ENCODE measurements at regions not wholly inside any gene's neighbourhood (a gene's known extent, or its start where the extent isn't known, plus 50 kb on each side); places are given as distances from the start of the nearest gene placed in this dataset.

- H3K4me3 ChIP-seq (ENCODE audit: low read length, poor library complexity, severe bottlenecking), result no peak overlapping the region
- no peaks in the 10 kb centered on the region for H4K20me1 ChIP-seq (ENCODE audit: insufficient read depth, low read length, poor library complexity, severe bottlenecking)
- H3K36me3 ChIP-seq (ENCODE audit: insufficient read depth, low read length), result no peaks in the 10 kb centered on the region
- no peak overlapping the region for H2AFZ ChIP-seq (ENCODE audit: low read length)
- H3K27me3 ChIP-seq (ENCODE audit: insufficient read depth, low read length, poor library complexity, severe bottlenecking), result no peaks in the 10 kb centered on the region
- H3K9ac ChIP-seq (ENCODE audit: low read depth, low read length, poor library complexity, severe bottlenecking), result no peak overlapping the region
- no peaks in the 10 kb centered on the region for H3K79me2 ChIP-seq (ENCODE audit: insufficient read depth, low read length)
- H3F3A ChIP-seq (ENCODE audit: low read depth), result no peaks in the 10 kb centered on the region
- no peak for TF ChIP-seq EZH2phosphoT487 (IDR thresholded peaks at IDR 0.05; ENCODE audit: borderline replicate concordance)
- no peak for TF ChIP-seq CTCF (conservative IDR thresholded peaks at IDR 0.05; ENCODE audit: low read length)
- no peak overlapping the region for H3K4me2 ChIP-seq (ENCODE audit: low read depth, low read length, poor library complexity, severe bottlenecking)
- H3K9me2 ChIP-seq (replicated peaks; ENCODE audit: low read depth, low read length), result no peaks in the 10 kb centered on the region
- peaks cover 15% of the 10 kb centered on the region for H3K4me1 ChIP-seq (ENCODE audit: insufficient read depth, low read length, poor library complexity, severe bottlenecking)
- H3K9me3 ChIP-seq (ENCODE audit: insufficient read depth, low read depth, low read length), result no peaks in the 10 kb centered on the region
Measured at GRCh38 chr1:58994664-58995063, 210.8 kb upstream of the JUN start.

- H3K9ac ChIP-seq (ENCODE audit: low read depth, low read length, poor library complexity, severe bottlenecking), result no peak overlapping the region
- no peak overlapping the region for H3K4me3 ChIP-seq (ENCODE audit: low read length, poor library complexity, severe bottlenecking)
- H3K36me3 ChIP-seq (ENCODE audit: insufficient read depth, low read length), result no peaks in the 10 kb centered on the region
- TF ChIP-seq CTCF (conservative IDR thresholded peaks at IDR 0.05; ENCODE audit: low read length), result no peak
- no peak for TF ChIP-seq EZH2phosphoT487 (IDR thresholded peaks at IDR 0.05; ENCODE audit: borderline replicate concordance)
- no peaks in the 10 kb centered on the region for H3K9me3 ChIP-seq (ENCODE audit: insufficient read depth, low read depth, low read length)
- H3F3A ChIP-seq (ENCODE audit: low read depth), result no peaks in the 10 kb centered on the region
- no peaks in the 10 kb centered on the region for H3K27me3 ChIP-seq (ENCODE audit: insufficient read depth, low read length, poor library complexity, severe bottlenecking)
- peaks cover 20% of the 10 kb centered on the region for H3K4me1 ChIP-seq (ENCODE audit: insufficient read depth, low read length, poor library complexity, severe bottlenecking)
- no peaks in the 10 kb centered on the region for H3K79me2 ChIP-seq (ENCODE audit: insufficient read depth, low read length)
- H3K9me2 ChIP-seq (replicated peaks; ENCODE audit: low read depth, low read length), result no peaks in the 10 kb centered on the region
- no peaks in the 10 kb centered on the region for H4K20me1 ChIP-seq (ENCODE audit: insufficient read depth, low read length, poor library complexity, severe bottlenecking)
- no peak overlapping the region for H3K4me2 ChIP-seq (ENCODE audit: low read depth, low read length, poor library complexity, severe bottlenecking)
- H2AFZ ChIP-seq (ENCODE audit: low read length), result no peak overlapping the region
Measured at GRCh38 chr1:58996341-58997059, 212.7 kb upstream of the JUN start.

- Histone ChIP-seq H3K36me3 (ENCODE audit: insufficient read depth, low read length) (no peaks in the 10 kb centered on the region), H4K20me1 (ENCODE audit: insufficient read depth, low read length, poor library complexity, severe bottlenecking) (no peaks in the 10 kb centered on the region), H3K9me3 (ENCODE audit: insufficient read depth, low read depth, low read length) (no peaks in the 10 kb centered on the region), H2AFZ (ENCODE audit: low read length) (no peak overlapping the region), H3K4me1 (ENCODE audit: insufficient read depth, low read length, poor library complexity, severe bottlenecking) (peaks cover 20% of the 10 kb centered on the region), H3K4me2 (ENCODE audit: low read depth, low read length, poor library complexity, severe bottlenecking) (no peak overlapping the region), H3K9ac (ENCODE audit: low read depth, low read length, poor library complexity, severe bottlenecking) (no peak overlapping the region), H3K27me3 (ENCODE audit: insufficient read depth, low read length, poor library complexity, severe bottlenecking) (no peaks in the 10 kb centered on the region), H3K79me2 (ENCODE audit: insufficient read depth, low read length) (no peaks in the 10 kb centered on the region), H3K9me2 (replicated peaks; ENCODE audit: low read depth, low read length) (no peaks in the 10 kb centered on the region), H3F3A (ENCODE audit: low read depth) (no peaks in the 10 kb centered on the region), H3K4me3 (ENCODE audit: low read length, poor library complexity, severe bottlenecking) (no peak overlapping the region)
- TF ChIP-seq CTCF (conservative IDR thresholded peaks at IDR 0.05; ENCODE audit: low read length) (no peak), EZH2phosphoT487 (IDR thresholded peaks at IDR 0.05; ENCODE audit: borderline replicate concordance) (no peak)
Measured at GRCh38 chr1:58997060-58997411, 213.2 kb upstream of the JUN start.

Data from Loucy (cell line).